Breast epithelium (tissue), 4 donors: ENCODE measurements at regions not wholly inside any gene's neighbourhood (a gene's known extent, or its start where the extent isn't known, plus 50 kb on each side); places are given as distances from the start of the nearest gene placed in this dataset.

Experiments
- DNase-seq, 2 donors: peaks; one replicate each; pipeline ENCODE4 v3.0.0-alpha.2; 2019; ENCODE audit warnings: low spot score in 2 of 2
- H3K27ac ChIP-seq, 2 donors: fragments of 200-600 bp; sonication (generic) in 1 of 2; one replicate each; pipeline ENCODE4 v1.5.1; 2016 to 2019; ENCODE audit warnings: mild to moderate bottlenecking in 1 of 2
- H3K27me3 ChIP-seq, 2 donors: fragments of 200-600 bp; sonication (generic) in 1 of 2; one replicate each; pipeline versions ENCODE4 v1.5.1 to v1.6.0; 2017 to 2019; ENCODE audit warnings: control low read depth in 1 of 2, mild to moderate bottlenecking in 1 of 2
- H3K36me3 ChIP-seq: fragments of 200-600 bp; one replicate; pipeline ENCODE4 v1.5.1; 2019
- H3K4me1 ChIP-seq, 2 donors: fragments of 200-600 bp; sonication (generic); one replicate each; pipeline ENCODE4 v1.5.1; 2016 to 2019; ENCODE audit warnings: control low read depth in 1 of 2
- H3K4me3 ChIP-seq, 3 donors: fragments of 200-600 bp; sonication (generic); 1 replicate in 2 of 3; 2 replicates in 1 of 3; pipeline ENCODE4 v1.5.1; 2016 to 2019; ENCODE audit warnings: mild to moderate bottlenecking in 3 of 3, moderate library complexity in 2 of 3
- H3K9me3 ChIP-seq, 2 donors: fragments of 200-600 bp; sonication (generic) in 1 of 2; one replicate each; pipeline ENCODE4 v1.5.1; 2016 to 2019; ENCODE audit warnings: control low read depth in 1 of 2
- POLR2A ChIP-seq: fragments of 450-650 bp; IDR thresholded peaks from one replicate; pipeline ENCODE4 v1.6.1; 2016; ENCODE audit warnings: antibody characterized with exemption, mild to moderate bottlenecking, moderate library complexity
- POLR2AphosphoS5 ChIP-seq, 3 donors: sonication (generic); formaldehyde crosslinking; IDR thresholded peaks; one replicate each; pipeline ENCODE4 v1.6.1; 2017; ENCODE audit warnings: antibody characterized with exemption in 3 of 3
- intact Hi-C: fragments of 100-400 bp; cut with DNase I; formaldehyde crosslinking; loops from one replicate; pipeline ENCODE4 v1.15.1; 2023; ENCODE audit warnings: low total_unique reads
- TF ChIP-seq, protein P1 (sequence below), 3 donors: fragments of 450-650 bp; IDR thresholded peaks; one replicate each; pipeline ENCODE4 v1.5.1; 2016 to 2017; ENCODE audit warnings: antibody characterized with exemption in 3 of 3, mild to moderate bottlenecking in 3 of 3, moderate library complexity in 3 of 3

DNA sequence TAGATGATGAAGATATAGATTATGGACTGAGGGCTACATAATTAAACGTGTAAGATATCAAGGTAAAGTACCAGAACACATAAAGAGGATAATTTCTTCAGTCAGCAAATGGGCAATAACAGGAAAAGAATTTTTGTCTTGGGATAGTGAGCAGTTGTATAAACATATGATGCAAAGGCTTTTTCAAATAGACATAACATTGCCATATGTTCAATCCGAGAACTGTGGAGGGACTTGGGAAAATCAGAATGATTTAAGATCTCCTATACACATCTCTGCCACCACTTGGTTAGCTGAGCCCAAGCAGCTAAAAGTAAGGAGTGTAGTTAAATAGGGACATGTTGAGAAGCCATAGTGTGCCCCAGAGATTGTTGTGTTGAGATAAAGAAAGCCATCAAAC is 287.6 kb upstream of the ZNF521 start:
- TF ChIP-seq POLR2A, result no peak
- TF ChIP-seq POLR2AphosphoS5 (IDR thresholded peaks at IDR 0.05), result no peak
- TF ChIP-seq, protein P1, sequence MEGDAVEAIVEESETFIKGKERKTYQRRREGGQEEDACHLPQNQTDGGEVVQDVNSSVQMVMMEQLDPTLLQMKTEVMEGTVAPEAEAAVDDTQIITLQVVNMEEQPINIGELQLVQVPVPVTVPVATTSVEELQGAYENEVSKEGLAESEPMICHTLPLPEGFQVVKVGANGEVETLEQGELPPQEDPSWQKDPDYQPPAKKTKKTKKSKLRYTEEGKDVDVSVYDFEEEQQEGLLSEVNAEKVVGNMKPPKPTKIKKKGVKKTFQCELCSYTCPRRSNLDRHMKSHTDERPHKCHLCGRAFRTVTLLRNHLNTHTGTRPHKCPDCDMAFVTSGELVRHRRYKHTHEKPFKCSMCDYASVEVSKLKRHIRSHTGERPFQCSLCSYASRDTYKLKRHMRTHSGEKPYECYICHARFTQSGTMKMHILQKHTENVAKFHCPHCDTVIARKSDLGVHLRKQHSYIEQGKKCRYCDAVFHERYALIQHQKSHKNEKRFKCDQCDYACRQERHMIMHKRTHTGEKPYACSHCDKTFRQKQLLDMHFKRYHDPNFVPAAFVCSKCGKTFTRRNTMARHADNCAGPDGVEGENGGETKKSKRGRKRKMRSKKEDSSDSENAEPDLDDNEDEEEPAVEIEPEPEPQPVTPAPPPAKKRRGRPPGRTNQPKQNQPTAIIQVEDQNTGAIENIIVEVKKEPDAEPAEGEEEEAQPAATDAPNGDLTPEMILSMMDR (IDR thresholded peaks at IDR 0.05), result no peak
- H3K27ac ChIP-seq, result no peak overlapping the region
- no peaks in the 10 kb centered on the region for H3K4me1 ChIP-seq
- no peak overlapping the region for H3K4me3 ChIP-seq
- H3K9me3 ChIP-seq, result no peaks in the 10 kb centered on the region
- DNase-seq, result no peak
- no peaks in the 10 kb centered on the region for H3K27me3 ChIP-seq
- intact Hi-C loops, result no loop called here
- H3K36me3 ChIP-seq, result no peaks in the 10 kb centered on the region

- DNase-seq, result no peak
- intact Hi-C loops, result no loop called here
- no peak overlapping the region for H3K27ac ChIP-seq
- no peak overlapping the region for H3K4me3 ChIP-seq
- H3K36me3 ChIP-seq, result no peaks in the 10 kb centered on the region
- H3K27me3 ChIP-seq, result no peaks in the 10 kb centered on the region
- TF ChIP-seq POLR2AphosphoS5 (IDR thresholded peaks at IDR 0.05) (no peak), POLR2A (no peak)
- TF ChIP-seq, protein P1 (IDR thresholded peaks at IDR 0.05), result no peak
- H3K4me1 ChIP-seq, result no peaks in the 10 kb centered on the region
- no peaks in the 10 kb centered on the region for H3K9me3 ChIP-seq
Measured at GRCh38 chr18:25633563-25633962, 281.6 kb upstream of the ZNF521 start.

GRCh38 chr18:25630682-25631081 is 278.7 kb upstream of the ZNF521 start:
- TF ChIP-seq, protein P1 (IDR thresholded peaks at IDR 0.05), result no peak
- TF ChIP-seq POLR2A (no peak), POLR2AphosphoS5 (IDR thresholded peaks at IDR 0.05) (no peak)
- intact Hi-C loops, result no loop called here
- no peak for DNase-seq

GRCh38 chr18:25621682-25622081 is 269.7 kb upstream of the ZNF521 start:
- TF ChIP-seq POLR2A (no peak), POLR2AphosphoS5 (IDR thresholded peaks at IDR 0.05) (no peak)
- TF ChIP-seq, protein P1 (IDR thresholded peaks at IDR 0.05), result no peak
- no peaks in the 10 kb centered on the region for H3K36me3 ChIP-seq
- intact Hi-C loops, result no loop called here
- H3K27ac ChIP-seq, result no peak overlapping the region
- H3K9me3 ChIP-seq, result peaks cover 7 to 9% of the 10 kb centered on the region in 2 donors
- H3K4me3 ChIP-seq, result no peak overlapping the region
- H3K27me3 ChIP-seq, result no peaks in the 10 kb centered on the region
- H3K4me1 ChIP-seq, result no peaks in the 10 kb centered on the region
- no peak for DNase-seq

More at GRCh38 chr18:25630682-25631081, 278.7 kb upstream of the ZNF521 start:
- no peak overlapping the region for H3K27ac ChIP-seq
- H3K9me3 ChIP-seq, result peaks cover 12 to 20% of the 10 kb centered on the region in 2 donors
- no peaks in the 10 kb centered on the region for H3K4me1 ChIP-seq
- no peaks in the 10 kb centered on the region for H3K36me3 ChIP-seq
- no peak overlapping the region for H3K4me3 ChIP-seq
- H3K27me3 ChIP-seq, result no peaks in the 10 kb centered on the region

GRCh38 chr18:25621144-25621543 is 269.2 kb upstream of the ZNF521 start:
- Histone ChIP-seq H3K27me3 (no peaks in the 10 kb centered on the region), H3K4me3 (no peak overlapping the region), H3K4me1 (no peaks in the 10 kb centered on the region), H3K27ac (no peak overlapping the region), H3K36me3 (no peaks in the 10 kb centered on the region), H3K9me3 (peaks cover 2 to 5% of the 10 kb centered on the region in 2 donors)
- TF ChIP-seq POLR2AphosphoS5 (IDR thresholded peaks at IDR 0.05) (no peak), POLR2A (no peak)
- TF ChIP-seq, protein P1 (IDR thresholded peaks at IDR 0.05), result no peak
- no peak for DNase-seq
- intact Hi-C loops, result no loop called here
